HG02571 (cell line): ENCODE measurements at regions not wholly inside any gene's neighbourhood (a gene's known extent, or its start where the extent isn't known, plus 50 kb on each side); places are given as distances from the start of the nearest gene placed in this dataset.
"Not testable (repeated sequence)": the region's sequence is repeated elsewhere in the genome, so short reads cannot be mapped to it uniquely, and the experiment has no call there.

Experiments
- ATAC-seq: cut with Tn5 transposase; IDR thresholded peaks from one replicate; pipeline ENCODE4 v1.9.1; 2021; ENCODE audit warnings: mild to moderate bottlenecking, moderate library complexity; ENCODE audit not compliant: unreplicated experiment

DNA sequence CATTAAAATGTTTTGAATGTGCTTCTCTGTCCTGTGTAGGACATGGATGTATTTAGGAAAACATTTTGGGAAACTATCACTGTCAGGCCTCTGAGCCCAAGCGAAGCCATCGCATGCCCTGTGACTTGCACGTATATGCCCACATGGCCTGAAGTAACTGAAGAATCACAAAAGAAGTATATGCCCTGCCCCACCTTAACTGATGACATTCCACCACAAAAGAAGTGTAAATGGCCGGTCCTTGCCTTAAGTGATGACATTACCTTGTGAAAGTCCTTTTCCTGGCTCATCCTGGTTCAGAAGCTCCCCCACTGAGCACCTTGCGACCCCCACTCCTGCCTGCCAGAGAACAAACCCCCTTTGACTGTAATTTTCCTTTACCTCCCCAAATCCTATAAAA is 191.1 kb upstream of the MEIS1 start:
- ATAC-seq, result not testable (repeated sequence)

DNA sequence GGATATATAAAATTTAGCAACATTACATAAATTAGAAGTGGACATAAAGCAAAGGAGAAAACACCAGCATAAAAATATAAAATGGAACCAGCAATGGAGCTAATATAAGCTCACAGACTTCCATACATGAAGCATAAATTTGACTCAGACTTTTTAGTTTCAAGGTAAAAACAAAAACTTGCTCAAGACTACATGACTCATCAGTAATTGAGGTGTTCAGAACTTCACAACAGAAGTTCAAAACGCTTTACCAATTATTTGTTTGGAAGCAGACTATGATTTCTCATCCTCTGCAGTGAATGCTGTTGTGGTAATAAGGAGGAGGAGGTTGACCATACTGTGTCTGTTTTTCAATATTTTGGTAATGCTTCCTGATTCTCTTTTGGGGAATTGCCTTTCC is 192.0 kb upstream of the MEIS1 start:
- not testable (repeated sequence) for ATAC-seq

DNA sequence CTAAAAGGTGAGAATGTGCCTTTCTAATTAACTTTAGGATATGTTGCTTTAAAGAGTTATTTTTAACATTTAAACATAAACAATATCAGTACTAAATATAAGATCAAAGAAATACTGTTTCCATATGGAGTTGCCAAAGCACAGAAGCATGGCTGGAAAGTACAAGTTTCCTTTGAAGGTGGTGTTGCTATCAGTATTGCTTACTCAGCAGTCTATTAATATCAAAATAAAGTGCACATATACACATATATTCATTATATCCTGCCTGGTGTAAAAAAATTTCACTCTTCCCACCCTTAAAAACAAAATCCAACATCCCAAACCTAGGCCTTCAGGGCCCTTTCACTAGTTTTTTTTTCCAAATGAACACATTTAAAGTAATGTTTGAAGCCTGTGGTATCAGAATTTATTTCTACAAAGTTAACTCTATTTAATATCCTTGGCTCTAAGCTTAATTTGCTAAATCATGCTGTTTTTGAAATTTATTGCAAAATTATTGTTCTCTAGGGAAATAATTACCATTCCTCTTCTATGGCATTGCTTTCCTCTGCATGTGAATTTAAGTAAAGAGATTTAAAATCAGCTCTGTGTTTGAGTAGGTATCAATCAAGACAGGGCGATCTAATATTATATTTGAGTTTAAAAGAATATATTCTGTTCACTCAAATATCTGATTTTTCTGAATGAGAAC is 192.7 kb upstream of the MEIS1 start:
- ATAC-seq, result no peak

DNA sequence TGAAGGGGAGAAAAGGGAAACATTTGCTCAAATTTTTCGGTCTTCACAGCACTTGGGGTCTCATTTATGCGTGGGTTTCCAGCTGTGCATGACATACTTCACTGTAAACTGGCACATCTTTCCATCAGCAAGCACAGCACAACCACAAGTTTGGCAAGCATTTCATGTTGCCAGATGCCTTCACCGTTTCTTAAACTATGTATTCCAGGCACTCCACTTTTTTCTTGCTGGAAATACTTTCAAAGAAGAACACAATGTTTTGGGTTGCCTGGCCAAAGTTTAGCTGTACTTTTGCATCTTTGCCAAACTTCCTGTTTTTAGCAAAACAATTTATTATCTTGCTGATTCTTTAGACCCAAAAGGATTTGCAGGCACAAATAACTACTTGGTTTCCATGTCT is 194.6 kb upstream of the MEIS1 start:
- no peak for ATAC-seq

DNA sequence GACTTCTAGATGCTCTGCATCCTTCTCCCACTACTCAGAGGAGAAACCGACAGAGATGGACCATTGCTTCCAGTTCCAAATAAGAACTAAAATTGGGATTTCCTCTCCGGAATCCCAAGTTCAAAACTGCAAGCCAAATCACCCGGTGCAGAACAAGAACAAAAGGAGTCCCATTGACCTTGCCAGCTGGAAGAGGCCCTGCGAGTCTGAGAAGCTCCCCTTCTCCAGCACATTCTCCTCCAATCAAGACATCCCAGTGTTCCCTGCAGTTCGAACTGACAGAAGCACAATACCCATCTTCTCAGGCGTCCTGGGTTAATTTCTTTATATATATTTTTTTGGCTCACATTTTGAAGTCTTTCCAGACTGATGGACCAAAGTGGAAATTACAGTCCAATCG is 195.3 kb upstream of the MEIS1 start:
- no peak for ATAC-seq

DNA sequence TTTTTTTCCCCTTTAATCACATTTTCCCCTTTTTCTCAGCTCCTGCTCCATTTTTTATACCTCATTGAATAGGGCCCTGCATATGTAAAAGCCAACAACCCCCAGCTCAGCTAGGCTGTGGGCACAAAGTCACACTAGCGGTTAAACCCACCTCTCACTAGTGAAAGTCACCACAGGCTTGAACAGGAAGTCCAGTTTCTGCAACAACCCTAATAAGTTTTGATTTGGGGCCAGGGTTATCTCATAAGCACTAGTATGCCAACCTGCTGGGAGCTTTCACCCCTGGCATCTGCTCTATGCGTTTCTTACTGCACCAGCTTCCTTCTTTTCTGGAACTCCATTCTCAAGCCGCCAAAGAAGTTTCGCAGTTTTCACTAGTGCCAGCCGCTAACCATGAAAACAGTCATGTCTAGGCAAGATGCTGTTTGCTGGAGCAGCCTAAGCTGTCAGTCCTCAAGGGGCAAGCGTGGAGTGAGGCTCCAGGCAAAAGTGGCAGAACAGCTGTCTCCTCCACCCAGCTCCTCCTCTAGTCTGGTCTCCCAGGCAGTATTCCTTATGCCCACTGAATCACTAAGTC is 197.0 kb upstream of the MEIS1 start:
- ATAC-seq, result no peak

DNA sequence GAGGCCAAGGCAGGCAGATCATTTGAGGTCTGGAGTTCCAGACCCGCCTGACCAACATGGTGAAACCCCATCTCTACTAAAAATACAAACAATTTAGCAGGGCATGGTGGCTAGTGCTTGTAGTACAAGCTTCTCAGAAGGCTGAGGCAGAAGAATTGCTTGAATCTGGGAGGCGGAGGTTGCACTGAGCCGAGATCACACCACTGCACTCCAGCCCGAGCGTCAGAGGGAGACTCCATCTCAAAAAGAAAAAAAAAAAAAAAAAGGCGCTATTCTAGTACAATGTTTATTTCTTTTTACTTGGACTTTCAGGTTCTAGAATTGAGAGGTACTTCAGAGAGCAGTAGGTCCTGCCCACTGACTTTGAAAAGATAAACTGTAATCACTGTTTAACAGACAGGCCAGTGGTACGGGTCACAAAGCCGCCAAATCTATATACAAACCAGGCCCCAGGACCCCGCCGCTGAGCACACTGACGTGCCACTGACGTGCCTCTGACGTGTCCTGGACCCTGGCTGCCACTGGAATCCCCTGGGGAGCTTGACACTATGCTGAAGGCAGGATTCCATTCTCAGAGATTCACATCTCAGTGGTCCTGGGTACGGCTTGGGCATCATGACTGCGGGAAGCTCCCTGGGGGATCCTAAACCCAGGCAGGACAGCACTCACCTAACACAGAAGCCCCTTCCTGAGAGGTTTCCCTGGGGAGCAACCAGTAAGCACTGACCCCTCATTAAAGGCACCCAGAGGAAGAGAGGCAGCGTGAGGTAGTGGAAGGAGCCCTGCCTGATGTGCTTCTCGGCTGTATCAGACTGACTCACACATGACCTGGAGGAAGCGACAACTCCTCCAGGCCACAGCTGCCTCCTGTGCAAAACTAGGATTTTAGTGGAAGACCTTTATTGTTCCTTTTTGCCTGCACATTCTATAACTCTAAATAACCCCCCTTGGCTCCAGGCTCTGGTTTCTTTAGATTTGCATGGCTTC is 197.8 kb upstream of the MEIS1 start:
- no peak for ATAC-seq

DNA sequence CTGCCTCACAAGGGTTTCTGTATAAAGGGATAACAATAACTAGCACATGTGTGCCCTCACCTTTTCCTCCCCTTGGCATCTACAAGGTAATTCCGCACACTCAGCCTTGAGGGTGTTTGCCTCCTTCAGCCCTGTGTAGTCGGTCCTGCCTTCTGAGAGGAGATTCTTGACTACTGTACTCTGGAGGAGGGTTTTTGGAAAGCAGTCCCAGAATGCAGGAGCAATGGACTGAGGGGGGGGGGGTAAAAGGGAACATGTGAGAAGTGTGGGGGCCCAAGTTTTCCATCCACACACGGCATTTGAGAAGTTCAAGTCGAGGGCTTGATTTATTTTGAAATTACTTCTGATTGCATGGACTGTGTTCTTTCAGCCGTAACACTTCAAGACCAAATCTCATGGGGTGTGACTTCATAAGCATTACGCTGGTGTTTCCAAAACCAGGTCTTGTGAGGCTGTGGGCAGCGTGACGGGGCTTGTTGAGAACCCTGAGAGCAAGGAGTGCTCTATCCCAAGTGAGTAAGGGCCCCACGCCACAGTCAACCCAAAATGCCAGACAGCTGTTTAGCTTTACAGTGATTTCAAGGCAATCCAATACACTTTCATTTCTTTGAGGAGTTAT is 198.7 kb upstream of the MEIS1 start:
- ATAC-seq, result no peak

DNA sequence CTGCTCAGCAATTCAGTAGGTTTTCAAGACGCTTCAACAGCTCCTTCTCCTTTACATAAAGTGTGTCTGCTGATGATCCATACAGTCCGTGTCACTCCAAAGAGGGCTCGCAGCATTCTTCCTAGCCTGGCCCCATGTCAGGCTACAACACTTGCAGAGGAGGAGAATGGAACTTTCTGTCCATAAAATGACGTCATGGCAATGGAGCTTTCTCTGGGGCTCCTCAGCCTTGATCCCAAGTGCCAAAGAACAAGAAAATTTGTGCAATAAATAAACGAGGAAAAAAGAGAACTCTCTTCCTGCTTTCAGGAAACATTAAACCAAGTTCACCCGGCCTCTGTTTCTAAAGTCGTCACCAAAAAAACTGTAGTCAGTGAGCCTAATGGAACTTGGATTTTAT is 199.5 kb upstream of the MEIS1 start:
- no peak for ATAC-seq

DNA sequence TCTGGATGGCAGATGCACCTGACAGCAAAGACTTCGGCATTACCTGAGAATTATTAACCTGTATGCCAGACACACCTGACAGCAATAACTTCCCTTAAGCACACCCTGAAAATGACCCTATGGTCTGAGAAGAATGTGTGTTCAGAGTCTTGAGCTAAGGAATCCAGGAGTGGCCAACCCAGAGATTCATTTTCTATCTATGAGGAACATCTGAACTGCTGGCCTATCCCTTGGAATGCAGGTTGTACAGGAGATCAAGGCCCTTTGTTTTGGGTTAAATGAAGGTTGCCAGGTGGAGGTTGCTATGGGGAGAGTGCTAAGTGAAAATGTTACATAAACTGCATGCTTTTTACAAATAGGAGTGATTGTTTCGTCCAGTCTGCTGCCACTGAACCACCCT is 200.9 kb upstream of the MEIS1 start:
- no peak for ATAC-seq

DNA sequence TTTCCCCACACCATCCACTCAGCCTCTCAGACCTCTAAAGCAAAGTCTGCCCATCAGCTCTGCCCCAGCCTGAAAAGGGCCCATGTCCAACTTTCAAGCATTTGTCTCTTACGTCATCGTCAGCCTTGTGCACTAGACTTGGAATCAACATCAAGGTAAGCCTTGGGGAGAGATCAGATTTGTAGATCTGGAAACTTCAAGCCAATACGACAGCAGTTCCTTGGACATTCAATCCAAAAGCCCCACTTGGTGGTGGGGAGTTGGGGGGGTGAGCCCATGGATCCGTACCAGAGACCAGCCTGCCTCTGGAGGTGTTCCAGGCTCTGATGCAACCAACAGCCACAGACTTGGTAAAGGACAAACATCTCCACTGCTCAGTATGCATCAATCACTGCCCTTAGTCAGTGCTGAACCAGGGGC is 206.8 kb upstream of the MEIS1 start:
- no peak for ATAC-seq

DNA sequence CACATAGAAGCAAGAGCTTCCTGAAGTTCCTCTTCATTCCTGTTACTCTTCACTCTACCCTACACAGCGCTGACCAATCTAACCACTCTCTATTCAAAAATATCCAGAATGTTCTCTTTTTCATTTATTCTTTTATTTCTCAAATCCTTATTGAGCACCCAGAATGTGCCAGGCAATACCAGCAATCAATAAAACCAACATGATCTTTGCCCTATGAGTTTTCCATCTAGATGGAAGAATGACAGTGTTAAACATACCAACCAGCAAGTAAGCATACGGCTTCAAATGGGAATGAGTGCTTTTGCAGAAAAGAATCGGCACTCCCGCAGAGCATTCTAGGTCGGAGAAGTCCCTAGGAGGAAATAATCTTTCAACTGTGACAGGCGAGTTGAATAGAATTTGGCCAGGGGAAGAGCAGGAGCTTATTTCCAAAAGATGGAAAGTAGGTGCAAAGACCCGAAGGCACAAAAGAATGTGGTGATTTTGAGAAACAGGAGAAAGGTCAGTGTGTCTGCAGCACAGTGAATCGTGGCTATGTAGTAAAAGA is 217.8 kb upstream of the MEIS1 start:
- ATAC-seq, result no peak

DNA sequence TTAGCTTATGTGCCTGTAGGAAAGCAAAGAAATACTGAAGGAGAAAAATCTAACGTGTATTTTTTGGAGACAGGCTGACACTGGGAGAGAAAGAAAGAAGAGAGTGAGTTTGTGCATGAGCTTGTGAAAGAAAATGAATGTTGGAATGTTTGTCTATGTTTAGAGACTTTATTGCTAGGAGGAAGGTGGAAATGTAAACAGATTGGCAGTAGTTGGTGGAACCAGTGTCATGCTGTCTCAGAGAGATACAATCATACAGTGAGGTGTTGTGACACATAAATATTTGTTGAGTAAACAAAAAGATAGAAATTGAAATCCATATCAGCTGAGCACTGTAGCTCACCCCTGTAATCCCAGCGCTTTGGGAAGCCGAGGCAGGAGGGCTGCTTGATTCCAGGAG is 222.2 kb upstream of the MEIS1 start:
- ATAC-seq, result no peak

DNA sequence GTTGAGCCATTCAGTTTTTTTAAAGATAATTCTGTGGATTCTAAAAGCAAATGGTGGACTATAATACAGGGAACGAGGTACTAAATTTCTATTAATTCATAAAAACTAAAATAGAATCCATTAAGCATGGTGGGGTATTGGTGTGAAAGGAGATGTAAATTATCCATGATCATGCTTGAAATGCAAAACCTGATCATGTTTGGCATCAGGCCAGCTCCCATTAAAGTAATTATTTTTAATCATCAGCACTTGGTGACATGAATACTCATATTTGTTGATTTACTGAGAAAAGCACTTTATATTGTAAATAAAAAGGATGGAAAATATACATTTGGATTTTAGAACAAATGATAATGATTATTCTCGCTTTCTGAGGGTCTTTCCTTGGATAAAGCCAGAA is 232.3 kb upstream of the MEIS1 start:
- ATAC-seq, result no peak

DNA sequence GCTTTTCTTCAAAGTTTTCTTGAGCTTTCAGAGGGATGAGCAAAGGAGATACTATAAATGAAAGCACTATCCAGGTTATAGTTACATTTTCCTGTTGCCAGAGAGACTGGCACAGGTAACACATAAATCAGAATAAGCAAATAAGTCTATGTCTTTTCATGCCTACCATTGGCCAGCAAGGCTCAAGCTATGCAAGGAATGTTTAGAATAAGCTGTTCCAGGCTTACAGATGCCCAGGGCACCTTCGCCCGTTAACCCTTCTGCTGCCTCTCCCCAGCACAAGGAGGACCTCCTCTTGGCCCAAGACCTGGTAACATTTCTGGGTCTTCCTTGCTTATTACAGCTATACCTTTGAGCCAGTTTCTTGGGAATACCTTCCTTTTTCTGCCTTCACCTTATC is 233.7 kb upstream of the MEIS1 start:
- ATAC-seq, result no peak

DNA sequence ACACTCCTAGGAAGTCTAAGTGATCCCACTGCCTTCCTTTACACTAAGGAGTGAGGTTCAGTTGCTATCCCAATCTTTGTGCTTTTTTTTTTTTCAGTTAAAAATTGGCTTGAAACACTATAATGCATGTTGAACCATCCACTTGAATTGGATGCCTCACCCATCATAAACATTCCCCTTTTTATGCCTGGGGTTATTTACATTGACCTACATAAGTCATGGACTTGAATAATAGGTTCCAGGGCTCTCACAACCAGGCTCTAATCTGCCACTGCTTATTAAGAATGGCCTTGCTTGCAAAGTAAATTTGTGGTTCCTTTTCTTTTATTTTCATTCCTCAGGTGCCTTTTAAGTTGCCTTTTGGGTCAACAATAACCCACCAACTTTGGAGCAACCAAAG is 236.1 kb upstream of the MEIS1 start:
- ATAC-seq, result no peak

DNA sequence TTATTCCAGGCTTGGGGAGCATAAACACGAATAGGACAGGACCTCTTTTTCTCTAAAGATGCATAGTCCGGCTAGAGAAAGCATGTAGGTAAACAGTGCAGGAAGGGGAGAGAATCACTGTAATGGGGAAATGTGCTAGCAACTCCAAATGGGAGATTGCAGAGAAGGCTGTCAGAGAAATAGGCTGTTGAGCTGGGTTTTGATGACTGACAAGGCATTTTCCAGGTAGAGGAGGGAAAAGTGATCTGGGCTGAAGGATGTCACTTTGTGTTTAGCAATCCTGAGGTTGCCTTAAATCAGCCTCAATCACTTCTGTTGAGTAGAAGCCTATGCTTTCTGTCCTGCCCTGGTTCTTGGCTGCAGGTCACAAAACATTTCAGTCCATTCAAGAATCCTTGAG is 242.0 kb upstream of the MEIS1 start:
- ATAC-seq, result no peak

DNA sequence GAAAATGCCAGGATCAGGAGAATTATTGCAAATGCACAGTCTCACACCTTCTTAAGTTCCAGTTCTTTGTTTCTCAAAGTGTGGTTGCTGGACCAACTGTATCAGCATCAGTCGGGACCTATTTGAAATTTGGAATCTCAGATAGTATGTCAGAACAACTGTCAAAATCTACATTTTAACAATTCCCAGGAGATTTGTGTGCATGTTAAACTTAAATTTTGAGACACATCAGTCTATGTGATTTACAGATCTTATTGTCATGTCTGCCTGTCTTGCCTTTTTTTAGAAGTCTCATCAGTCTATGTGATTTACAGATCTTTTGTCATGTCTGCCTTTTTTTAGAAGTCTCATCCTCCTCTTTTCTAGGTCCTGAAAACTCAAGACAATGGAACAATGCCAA is 243.6 kb upstream of the MEIS1 start:
- no peak for ATAC-seq

DNA sequence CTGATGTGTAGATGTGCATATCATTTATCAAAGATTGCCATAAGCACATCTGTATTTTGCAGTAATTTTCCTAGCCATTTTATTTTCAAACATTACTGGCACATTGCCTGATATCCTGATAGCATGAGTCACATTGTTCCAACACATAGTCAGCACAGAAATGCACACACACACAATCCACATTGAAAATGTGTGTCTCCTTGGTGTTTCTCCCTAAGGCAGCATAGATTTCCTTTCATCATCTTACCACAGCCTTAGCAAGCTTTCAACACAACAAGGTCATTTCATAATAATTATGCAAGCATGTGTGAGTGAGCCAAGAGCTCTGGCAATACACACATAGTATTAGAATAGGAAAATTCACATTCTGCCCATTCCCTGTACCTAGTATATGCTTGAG is 245.4 kb upstream of the MEIS1 start:
- no peak for ATAC-seq

DNA sequence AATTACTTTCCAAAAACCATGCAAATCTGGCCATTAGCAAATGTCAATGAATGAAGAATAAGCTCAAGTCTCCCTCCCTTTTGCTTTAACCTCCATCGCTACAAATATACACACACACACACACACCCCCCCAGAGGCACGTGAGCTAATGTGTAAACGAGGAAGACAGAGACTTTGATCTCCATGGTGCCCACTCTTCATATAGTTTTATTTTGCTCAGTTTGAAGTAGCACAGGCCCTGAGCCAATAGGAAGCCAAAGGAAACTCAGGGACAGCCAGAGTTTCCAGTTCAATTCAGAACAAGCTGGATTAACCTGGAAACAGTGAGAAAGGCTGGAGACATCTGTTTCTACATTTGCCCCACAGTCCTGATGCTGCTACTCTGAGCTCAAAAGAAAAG is 248.4 kb upstream of the MEIS1 start:
- ATAC-seq, result no peak

DNA sequence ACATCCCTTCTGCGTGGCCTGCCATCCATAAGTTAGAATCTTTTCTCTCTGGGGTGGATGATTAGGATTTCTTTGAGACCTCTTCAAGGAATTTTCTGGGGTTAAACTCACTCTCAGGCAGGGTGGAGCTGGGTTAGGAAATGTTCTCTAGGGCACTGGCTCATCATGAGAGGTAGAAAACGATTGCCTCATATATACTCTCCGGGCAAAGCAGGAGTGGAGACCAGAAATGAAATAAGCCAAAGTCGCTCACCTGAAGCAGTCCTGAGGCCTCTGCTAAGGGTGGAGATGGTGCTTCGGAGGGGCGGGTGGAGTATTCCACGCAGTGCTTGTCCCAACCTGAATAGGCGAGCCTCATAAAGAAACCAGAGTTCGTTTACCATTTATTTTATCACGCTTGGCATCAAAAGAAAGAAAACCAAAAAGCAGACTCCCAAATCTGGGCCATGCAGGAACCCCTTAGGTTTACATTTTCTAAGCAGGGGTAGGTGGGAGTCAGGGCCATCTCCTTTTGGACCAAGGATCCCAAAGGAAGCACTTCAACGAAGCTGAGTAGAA is 249.3 kb upstream of the MEIS1 start:
- ATAC-seq, result no peak
